ENCODE measurements at regions not wholly inside any gene's neighbourhood (a gene's known extent, or its start where the extent isn't known, plus 50 kb on each side); places are given as distances from the start of the nearest gene placed in this dataset.

DNA sequence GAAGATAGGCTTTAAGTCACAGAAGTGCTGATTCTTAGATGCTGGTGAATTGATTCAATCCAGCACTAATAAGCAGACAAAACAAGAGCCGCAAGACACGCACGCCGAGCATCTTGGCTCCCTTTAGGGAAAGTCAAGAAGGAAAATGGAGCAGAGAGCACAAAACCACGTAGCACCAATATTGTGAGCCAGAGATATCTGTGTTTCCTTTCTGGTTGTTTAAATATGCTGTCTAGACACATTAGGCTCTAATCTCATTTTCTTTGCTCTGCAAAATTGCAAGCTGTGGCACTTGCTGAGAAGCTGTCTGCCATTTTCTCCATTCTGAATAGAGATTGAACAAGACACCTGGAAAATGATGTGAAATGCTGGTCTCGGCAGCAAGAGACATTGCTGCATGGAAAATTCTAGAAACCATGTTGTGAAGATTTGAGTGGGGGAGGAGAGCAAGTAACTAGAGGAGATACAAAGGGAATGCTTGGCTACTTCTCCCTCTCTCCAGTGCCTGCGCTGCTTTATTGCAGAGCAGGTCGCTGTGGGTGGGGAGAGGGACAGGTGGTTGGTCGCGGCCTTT lies 336.3 kb downstream of the MED10 start:
- H3K79me1 ChIP-seq (ENCODE audit: insufficient read depth, low read depth, low read length, poor library complexity, severe bottlenecking): no peaks in the 10 kb centered on the region
- H3K18ac ChIP-seq (ENCODE audit: insufficient read length, low read depth, low read length): no peak overlapping the region
- no peaks in the 10 kb centered on the region for H3K4me1 ChIP-seq (ENCODE audit: insufficient read depth, low read length)
- H3K79me2 ChIP-seq (ENCODE audit: insufficient read depth, low read length): no peaks in the 10 kb centered on the region
- H3K4me2 ChIP-seq (ENCODE audit: insufficient read depth, insufficient read length, low read length): no peak overlapping the region
- H2BK15ac ChIP-seq (ENCODE audit: low read depth, low read length): no peak overlapping the region
- Mint-ChIP-seq H3K9me3 (no peaks in the 10 kb centered on the region), H3K27ac (no peak overlapping the region), H3K27me3 (ENCODE audit: low read depth) (no peaks in the 10 kb centered on the region; the same call in 1 of the 2 replicates), H3K4me3 (no peak overlapping the region), H3K36me3 (ENCODE audit: insufficient read depth in 1 of 3, low read depth in 3 of 3) (no peaks in the 10 kb centered on the region), H3K4me1 (peaks cover 2 to 6% of the 10 kb centered on the region in 2 experiments; a peak in 2 of 4 replicates)
- H3K9me3 ChIP-seq (ENCODE audit: control insufficient read depth, low read depth, low read length): no peaks in the 10 kb centered on the region
- H2BK20ac ChIP-seq (ENCODE audit: low read depth, low read length, poor library complexity, severe bottlenecking): no peak overlapping the region
- H3K9ac ChIP-seq (ENCODE audit: extremely low read depth, insufficient read length, low read length): no peak overlapping the region
- no peak overlapping the region for H2AK5ac ChIP-seq (ENCODE audit: insufficient read length, low read length)
- H4K20me1 ChIP-seq (ENCODE audit: control insufficient read depth, insufficient read depth, insufficient read length): no peaks in the 10 kb centered on the region
- H2BK12ac ChIP-seq (ENCODE audit: insufficient read length, low read depth, low read length): no peak overlapping the region
- TF ChIP-seq, protein P1, sequence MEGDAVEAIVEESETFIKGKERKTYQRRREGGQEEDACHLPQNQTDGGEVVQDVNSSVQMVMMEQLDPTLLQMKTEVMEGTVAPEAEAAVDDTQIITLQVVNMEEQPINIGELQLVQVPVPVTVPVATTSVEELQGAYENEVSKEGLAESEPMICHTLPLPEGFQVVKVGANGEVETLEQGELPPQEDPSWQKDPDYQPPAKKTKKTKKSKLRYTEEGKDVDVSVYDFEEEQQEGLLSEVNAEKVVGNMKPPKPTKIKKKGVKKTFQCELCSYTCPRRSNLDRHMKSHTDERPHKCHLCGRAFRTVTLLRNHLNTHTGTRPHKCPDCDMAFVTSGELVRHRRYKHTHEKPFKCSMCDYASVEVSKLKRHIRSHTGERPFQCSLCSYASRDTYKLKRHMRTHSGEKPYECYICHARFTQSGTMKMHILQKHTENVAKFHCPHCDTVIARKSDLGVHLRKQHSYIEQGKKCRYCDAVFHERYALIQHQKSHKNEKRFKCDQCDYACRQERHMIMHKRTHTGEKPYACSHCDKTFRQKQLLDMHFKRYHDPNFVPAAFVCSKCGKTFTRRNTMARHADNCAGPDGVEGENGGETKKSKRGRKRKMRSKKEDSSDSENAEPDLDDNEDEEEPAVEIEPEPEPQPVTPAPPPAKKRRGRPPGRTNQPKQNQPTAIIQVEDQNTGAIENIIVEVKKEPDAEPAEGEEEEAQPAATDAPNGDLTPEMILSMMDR (conservative IDR thresholded peaks at IDR 0.05): no peak
- no peak overlapping the region for H4K5ac ChIP-seq (ENCODE audit: insufficient read length, low read depth, low read length)
- DNase-seq: no peak
- H3K56ac ChIP-seq (ENCODE audit: insufficient read length, low read depth, low read length): no peak overlapping the region
- H3K14ac ChIP-seq (ENCODE audit: insufficient read depth, low read length): no peak overlapping the region; the same call in 1 of the 2 replicates
- no peak overlapping the region for H2BK5ac ChIP-seq (ENCODE audit: insufficient read length, low read length)
- H3K23me2 ChIP-seq (ENCODE audit: insufficient read length, low read depth, low read length, poor library complexity, severe bottlenecking): no peaks in the 10 kb centered on the region
- H3K4ac ChIP-seq (ENCODE audit: low read depth, low read length): no peak overlapping the region
- no peak overlapping the region for H3K23ac ChIP-seq (ENCODE audit: insufficient read length, low read depth, low read length)
- H3T11ph ChIP-seq (ENCODE audit: low read length): no peak overlapping the region
- H4K8ac ChIP-seq (replicated peaks; ENCODE audit: insufficient read length, low read depth, low read length): no peak overlapping the region
- no peak overlapping the region for H3K27ac ChIP-seq (ENCODE audit: insufficient read length, low read depth, low read length)
- WGBS (ENCODE audit: extremely low coverage, insufficient read length, low lambda C conversion rate): no CpG with 5 or more reads among the region's 10 CpGs
- no peak overlapping the region for H2AFZ ChIP-seq (ENCODE audit: low read length)
- H3K27me3 ChIP-seq (ENCODE audit: insufficient read depth, low read length): no peaks in the 10 kb centered on the region
- H4K91ac ChIP-seq (ENCODE audit: insufficient read length, low read depth, low read length): no peak overlapping the region
- no peak overlapping the region for H2BK120ac ChIP-seq (ENCODE audit: low read depth, low read length, poor library complexity, severe bottlenecking)
